GM23248 (cell line): ENCODE measurements at regions not wholly inside any gene's neighbourhood (a gene's known extent, or its start where the extent isn't known, plus 50 kb on each side); places are given as distances from the start of the nearest gene placed in this dataset.

Experiments
- EZH2 ChIP-seq: fragments of 200-600 bp; sonication (generic); IDR thresholded peaks from 2 replicates; pipeline ENCODE4 v1.6.1; 2018; ENCODE audit warnings: antibody characterized with exemption, mild to moderate bottlenecking; ENCODE audit not compliant: insufficient read depth, poor library complexity, severe bottlenecking
- EZH2phosphoT487 ChIP-seq: fragments of 200-600 bp; sonication (generic); IDR thresholded peaks from 2 replicates; pipeline ENCODE4 v1.6.1; 2018; ENCODE audit warnings: antibody characterized with exemption, moderate library complexity, mild to moderate bottlenecking, low read depth; ENCODE audit not compliant: insufficient read depth

- TF ChIP-seq EZH2 (no peak), EZH2phosphoT487 (no peak)
These were observed 53.7 kb upstream of the SMIM15 start for GRCh38 chr5:61215996-61216395.
